Rectal smooth muscle tissue (tissue), 1 donor: ENCODE measurements at regions not wholly inside any gene's neighbourhood (a gene's known extent, or its start where the extent isn't known, plus 50 kb on each side); places are given as distances from the start of the nearest gene placed in this dataset.

Experiments
- H3K27ac ChIP-seq: one replicate; pipeline ENCODE4 v1.7.0; 2013; ENCODE audit warnings: low read depth, low read length, inconsistent platforms
- H3K27me3 ChIP-seq: one replicate; pipeline ENCODE4 v1.7.0; 2013; ENCODE audit warnings: low read length; ENCODE audit not compliant: control insufficient read depth, insufficient read depth
- H3K36me3 ChIP-seq: one replicate; pipeline ENCODE4 v1.7.0; 2013; ENCODE audit warnings: low read length; ENCODE audit not compliant: control insufficient read depth, insufficient read depth
- H3K4me1 ChIP-seq: one replicate; pipeline ENCODE4 v1.7.0; 2013; ENCODE audit warnings: low read length; ENCODE audit not compliant: control insufficient read depth, insufficient read depth
- H3K4me3 ChIP-seq: one replicate; pipeline ENCODE4 v1.7.0; 2013; ENCODE audit warnings: low read length
- H3K9ac ChIP-seq: one replicate; pipeline ENCODE4 v1.7.0; 2013; ENCODE audit warnings: low read length

DNA sequence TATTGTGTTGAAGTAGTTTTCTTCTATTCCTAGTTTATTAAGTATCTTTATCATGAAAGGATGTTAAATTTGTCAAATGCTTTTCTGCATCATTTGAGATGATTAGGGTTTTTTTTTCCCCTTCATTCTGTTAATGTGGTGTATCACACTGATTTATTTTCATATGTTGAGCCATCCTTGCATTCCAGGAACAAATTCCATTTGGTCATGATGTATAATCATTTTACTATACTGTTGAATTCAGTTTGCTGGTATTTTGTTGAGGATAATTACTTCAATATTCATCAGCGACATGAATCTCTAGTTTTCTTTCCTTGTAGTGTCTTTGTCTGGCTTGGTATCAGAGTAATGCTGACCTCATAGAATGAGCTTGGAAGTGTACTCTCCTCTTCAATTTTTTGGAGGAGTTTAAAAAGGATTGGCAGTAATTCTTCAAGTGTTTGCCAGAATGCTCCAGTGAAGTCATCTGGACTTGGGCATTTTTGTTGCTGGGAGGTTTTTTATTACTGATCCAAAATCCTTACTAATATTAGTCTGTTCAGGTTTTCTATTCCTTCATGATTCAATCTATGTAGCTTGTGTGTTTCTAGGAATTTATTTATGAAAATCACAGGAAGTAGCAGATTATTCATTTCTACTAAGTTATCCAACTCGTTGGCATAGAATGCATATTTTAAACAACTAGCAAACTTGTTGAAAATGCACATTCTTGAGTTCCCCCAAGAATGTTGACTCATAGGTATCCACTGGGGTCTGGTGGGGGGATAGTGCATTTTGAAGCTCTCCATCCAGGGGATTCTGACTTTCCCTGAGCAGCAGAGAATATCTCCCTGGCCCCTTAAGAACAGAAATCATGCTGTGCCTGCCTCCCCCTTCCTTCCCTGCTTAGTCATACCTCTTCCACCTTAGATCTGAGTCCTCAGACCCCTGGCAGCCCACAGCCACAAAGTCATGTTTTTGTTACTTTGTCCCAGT, 187.1 kb downstream of the BMP7 start:
- Histone ChIP-seq H3K9ac (no peak overlapping the region), H3K4me3 (no peak overlapping the region), H3K4me1 (no peaks in the 10 kb centered on the region), H3K27me3 (no peaks in the 10 kb centered on the region), H3K36me3 (no peaks in the 10 kb centered on the region), H3K27ac (no peak overlapping the region)

DNA sequence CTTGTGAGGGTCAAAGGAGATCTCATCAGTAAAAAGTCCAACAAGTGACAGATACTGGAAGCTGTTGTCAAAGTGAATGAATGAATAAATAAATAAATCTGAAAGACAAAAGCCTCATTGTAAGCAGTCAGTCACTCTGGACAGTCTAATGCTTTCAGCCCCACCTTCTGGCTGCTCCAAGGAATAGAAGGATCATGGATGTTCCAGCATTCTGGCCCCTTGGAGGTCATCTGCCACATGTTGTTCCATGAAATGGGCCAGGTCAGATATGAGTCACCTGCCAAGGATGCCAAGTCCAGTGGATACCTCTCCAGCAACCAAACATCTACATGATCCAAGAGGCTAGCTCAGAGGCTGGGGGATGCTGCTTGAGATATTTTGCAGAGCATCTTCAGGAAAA, 185.6 kb downstream of the BMP7 start:
- Histone ChIP-seq H3K36me3 (no peaks in the 10 kb centered on the region), H3K27ac (no peak overlapping the region), H3K4me1 (no peaks in the 10 kb centered on the region), H3K9ac (no peak overlapping the region), H3K4me3 (no peak overlapping the region), H3K27me3 (no peaks in the 10 kb centered on the region)

DNA sequence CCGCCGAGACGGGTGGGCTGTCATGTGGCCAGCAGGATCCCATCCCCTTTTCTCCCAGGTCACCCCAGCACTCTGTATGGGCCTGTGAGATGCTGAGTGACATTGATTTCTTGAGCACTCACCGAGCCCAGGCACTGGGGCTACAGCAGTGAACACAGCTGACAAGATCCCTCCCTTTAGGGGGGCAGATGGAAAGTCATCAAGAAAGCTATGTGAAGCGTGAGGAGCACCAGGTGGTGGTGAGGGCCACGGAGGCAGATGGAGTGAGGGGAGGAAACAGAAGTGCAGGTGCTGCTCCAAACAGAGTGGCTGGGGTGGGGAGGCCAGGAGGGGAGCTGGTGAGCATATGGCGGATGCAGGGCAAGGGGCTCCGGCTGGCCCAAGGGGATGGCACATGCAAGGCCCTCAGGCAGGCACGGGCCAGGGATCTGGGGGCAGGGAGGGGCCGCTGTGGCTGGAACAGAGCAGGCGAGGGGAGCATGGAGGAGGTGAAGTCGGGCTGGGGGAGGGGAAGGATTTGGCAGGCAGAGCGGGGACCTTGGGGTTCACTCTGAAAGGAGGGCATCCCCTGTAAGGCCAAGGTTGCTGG, 184.0 kb downstream of the BMP7 start:
- H3K4me3 ChIP-seq: no peak overlapping the region
- H3K27me3 ChIP-seq: no peaks in the 10 kb centered on the region
- no peak overlapping the region for H3K27ac ChIP-seq
- no peaks in the 10 kb centered on the region for H3K36me3 ChIP-seq
- no peak overlapping the region for H3K9ac ChIP-seq
- no peaks in the 10 kb centered on the region for H3K4me1 ChIP-seq

DNA sequence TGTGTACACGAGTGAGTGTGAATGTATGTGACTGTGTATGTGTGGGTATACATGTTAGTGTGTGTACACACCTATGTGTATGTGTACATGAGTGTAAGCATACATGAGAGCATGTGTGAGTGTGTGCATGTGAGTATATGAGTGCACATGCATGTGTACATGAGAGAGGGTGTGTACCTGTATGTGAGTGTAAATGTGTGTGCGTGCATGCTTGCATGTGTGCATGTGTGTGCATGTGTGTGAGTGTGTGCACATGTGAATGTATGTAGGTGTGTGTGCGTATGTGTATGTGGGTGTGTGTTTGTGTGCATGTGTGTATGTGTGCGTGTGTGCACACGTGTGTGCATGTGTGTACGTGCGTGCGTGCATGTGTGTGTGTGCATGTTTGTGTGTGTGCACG, 183.4 kb downstream of the BMP7 start:
- no peaks in the 10 kb centered on the region for H3K4me1 ChIP-seq
- no peak overlapping the region for H3K4me3 ChIP-seq
- no peaks in the 10 kb centered on the region for H3K36me3 ChIP-seq
- H3K9ac ChIP-seq: no peak overlapping the region
- no peak overlapping the region for H3K27ac ChIP-seq
- no peaks in the 10 kb centered on the region for H3K27me3 ChIP-seq

DNA sequence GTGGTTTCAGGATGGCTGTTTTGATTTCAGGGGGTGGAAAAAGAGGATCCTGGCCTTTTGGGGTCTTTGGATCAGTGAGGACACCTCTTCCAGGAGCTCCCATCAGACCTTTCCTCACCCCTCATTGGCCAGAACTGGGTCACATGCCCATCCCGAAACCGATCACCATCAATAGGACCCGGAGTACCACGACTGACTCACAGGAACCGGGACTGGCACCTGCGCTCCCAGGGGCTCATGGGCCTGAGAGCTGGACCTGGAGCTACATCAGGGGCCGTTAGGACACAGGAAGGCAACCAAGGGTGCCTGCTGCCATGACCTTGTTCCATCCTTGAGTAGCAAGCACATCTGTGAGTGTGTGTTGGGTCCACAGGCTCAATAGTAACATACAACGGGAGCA, 180.4 kb downstream of the BMP7 start:
- Histone ChIP-seq H3K9ac (no peak overlapping the region), H3K4me1 (no peaks in the 10 kb centered on the region), H3K4me3 (no peak overlapping the region), H3K27ac (no peak overlapping the region), H3K27me3 (no peaks in the 10 kb centered on the region), H3K36me3 (no peaks in the 10 kb centered on the region)

DNA sequence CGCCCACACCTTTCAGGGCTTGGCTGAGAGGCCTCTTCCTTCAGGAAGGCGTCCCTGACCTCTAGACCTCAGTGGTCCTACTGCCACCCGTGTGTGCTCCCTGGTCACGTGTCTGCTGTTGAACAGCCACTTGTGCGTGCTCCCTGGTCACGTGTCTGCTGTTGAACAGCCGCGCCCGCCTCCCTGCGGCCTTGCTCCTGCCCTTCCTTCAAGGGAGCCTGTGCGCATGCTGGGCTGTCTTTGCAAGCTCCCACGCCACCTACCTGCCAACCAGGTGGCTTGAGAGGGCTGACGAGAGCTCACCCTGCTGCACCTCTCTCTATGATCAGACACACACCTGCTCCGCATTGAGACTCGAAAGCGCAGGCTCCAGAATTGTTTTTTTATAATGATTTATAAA, 179.3 kb downstream of the BMP7 start:
- Histone ChIP-seq H3K9ac (no peak overlapping the region), H3K27me3 (peaks cover 2% of the 10 kb centered on the region), H3K4me1 (no peaks in the 10 kb centered on the region), H3K27ac (no peak overlapping the region), H3K36me3 (no peaks in the 10 kb centered on the region), H3K4me3 (no peak overlapping the region)

DNA sequence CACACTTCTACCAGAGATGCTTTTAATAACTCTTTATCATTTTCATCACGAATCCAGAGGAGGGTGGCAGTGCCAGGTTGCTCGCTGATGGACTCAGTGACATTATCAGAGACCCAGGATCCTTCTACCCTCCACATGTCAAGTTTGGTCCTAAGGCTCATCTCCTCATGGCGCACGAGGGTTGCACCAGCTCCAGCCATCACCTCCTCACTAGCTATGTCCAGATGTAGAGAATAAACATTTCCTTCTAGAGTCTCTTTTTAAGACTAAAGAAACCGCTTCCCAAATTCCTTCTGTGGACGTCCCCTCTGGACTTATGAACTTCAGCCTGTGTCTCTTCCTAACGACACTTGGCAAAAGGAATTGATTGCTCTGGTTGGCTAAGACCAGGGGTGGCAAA, 178.7 kb downstream of the BMP7 start:
- Histone ChIP-seq H3K27ac (no peak overlapping the region), H3K4me1 (no peaks in the 10 kb centered on the region), H3K36me3 (no peaks in the 10 kb centered on the region), H3K27me3 (peaks cover 2% of the 10 kb centered on the region), H3K4me3 (no peak overlapping the region), H3K9ac (no peak overlapping the region)

DNA sequence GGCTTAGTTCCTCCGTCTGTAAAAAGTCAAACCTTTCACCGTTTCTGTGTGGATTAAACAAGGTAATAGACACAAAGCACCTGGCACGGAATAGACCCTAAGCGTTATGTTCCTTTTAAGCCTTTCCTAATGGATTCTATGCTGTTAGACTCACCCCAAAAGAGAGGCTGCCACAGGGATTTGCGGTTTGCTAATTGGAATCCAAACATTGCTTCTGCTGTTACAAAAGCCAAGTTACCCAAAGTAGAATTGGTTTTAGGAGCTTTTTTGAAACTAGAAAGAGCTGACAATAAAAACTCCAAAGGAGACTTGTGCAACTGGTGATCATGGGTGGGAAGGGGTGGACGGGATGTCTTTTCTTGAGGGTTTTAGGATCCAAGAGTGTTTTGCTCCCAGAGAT, 178.0 kb downstream of the BMP7 start:
- Histone ChIP-seq H3K9ac (no peak overlapping the region), H3K4me1 (no peaks in the 10 kb centered on the region), H3K36me3 (no peaks in the 10 kb centered on the region), H3K27ac (no peak overlapping the region), H3K27me3 (peaks cover 2% of the 10 kb centered on the region), H3K4me3 (no peak overlapping the region)

DNA sequence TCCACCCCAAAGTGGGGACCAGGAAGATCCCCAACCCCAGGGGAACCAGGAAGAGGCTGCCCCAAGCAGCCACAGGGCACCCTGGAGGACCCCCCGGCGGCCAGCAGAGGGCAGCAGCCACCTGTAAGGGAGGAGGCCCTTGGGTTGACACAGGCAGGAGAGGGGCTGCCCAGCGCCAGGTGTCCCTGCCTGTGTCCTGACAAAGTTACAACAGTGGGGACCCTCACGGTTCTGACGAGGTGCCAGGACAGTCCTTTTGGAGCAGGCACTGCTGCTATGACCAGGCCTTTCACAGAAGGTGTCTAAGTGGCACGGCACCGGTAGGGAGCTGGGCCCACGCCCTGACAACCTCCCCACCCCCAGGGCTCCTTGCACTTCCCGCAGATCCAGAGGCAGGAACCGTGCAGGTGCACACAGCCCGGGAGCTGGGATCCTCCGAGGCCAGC, 176.7 kb downstream of the BMP7 start:
- no peak overlapping the region for H3K27ac ChIP-seq
- no peak overlapping the region for H3K4me3 ChIP-seq
- no peak overlapping the region for H3K9ac ChIP-seq
- peaks cover 2% of the 10 kb centered on the region for H3K27me3 ChIP-seq
- no peaks in the 10 kb centered on the region for H3K4me1 ChIP-seq
- no peaks in the 10 kb centered on the region for H3K36me3 ChIP-seq

DNA sequence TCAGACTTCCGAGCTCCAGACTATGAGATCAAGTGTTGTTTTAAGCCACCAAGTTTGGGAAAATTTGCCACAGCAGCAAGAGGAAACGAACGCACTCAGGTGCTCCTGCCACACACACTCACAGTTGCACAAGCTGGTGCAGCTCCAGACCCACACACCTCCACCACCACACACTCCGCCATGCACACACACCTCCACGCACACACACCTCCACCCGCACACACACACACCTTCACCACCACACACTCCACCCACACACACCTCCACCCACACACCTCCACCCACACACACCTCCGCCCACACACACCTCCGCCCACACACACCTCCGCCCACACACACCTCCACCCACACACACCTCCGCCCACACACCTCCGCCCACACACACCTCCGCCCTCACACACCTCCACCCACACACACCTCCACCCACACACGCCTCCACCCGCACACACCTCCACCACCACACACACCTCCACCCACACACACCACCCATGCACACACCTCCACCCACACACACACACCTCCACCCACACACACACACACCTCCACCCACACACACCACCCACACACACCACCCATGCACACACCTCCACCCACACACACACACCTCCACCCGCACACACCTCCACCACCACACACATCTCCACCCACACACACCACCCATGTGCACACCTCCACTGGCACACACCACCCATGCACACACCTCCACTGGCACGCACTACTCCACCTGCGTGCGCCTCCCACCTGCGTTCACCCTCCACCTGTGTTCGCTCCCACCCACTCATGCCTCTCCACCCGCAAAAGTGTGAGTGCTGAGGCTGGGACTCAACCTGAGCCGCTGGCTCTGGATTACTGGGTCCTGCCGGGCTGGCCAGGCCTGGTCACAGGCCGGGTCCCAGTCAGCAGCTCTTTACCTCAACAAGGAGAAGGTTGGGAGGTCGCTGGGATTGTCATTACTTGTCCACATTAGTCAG, 175.6 kb downstream of the BMP7 start:
- Histone ChIP-seq H3K9ac (no peak overlapping the region), H3K27me3 (peaks cover 2% of the 10 kb centered on the region)

DNA sequence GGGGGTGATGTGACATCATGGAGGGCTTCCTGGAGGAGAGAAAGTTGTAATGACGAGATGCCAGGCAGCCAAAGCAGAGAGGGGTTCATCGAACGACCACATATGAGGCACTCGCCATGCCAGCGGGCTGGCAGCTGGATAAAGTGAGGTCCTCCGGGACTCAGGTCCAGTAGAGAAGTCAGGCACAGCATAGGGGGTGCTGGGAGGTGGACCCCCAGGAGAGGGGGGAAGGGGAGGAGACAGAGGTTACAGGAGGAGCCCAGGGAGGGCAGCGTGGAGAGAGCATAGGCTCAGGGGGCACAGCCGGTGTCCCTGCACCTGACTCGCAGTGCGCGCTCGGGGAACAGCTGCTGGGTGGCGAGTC, 174.7 kb downstream of the BMP7 start:
- H3K9ac ChIP-seq: no peak overlapping the region
- H3K4me3 ChIP-seq: no peak overlapping the region
- H3K27me3 ChIP-seq: peaks cover 2% of the 10 kb centered on the region
- H3K36me3 ChIP-seq: no peaks in the 10 kb centered on the region
- H3K27ac ChIP-seq: no peak overlapping the region
- H3K4me1 ChIP-seq: no peaks in the 10 kb centered on the region

More for the DNA sequence above, 175.6 kb downstream of the BMP7 start:
- H3K4me3 ChIP-seq: no peak overlapping the region
- H3K36me3 ChIP-seq: no peaks in the 10 kb centered on the region
- no peak overlapping the region for H3K27ac ChIP-seq
- H3K4me1 ChIP-seq: no peaks in the 10 kb centered on the region
